Thoracic aorta (tissue), 2 donors: ENCODE measurements at regions not wholly inside any gene's neighbourhood (a gene's known extent, or its start where the extent isn't known, plus 50 kb on each side); places are given as distances from the start of the nearest gene placed in this dataset.

ENCODE experiments used
- ATAC-seq: fragments of 150-250 bp; one replicate; pipeline ENCODE4 v1.8.0; 2017; ENCODE audit warnings: low read depth; ENCODE audit not compliant: insufficient number of reproducible peaks, low FRiP score
- DNase-seq: peaks from one replicate; pipeline ENCODE4 v3.0.0-alpha.2; 2020; ENCODE audit warnings: low spot score
- H3K27ac ChIP-seq, 2 donors: fragments of 200-600 bp; sonication (generic); 1 replicate in 1 of 2; 2 replicates in 1 of 2; pipeline ENCODE4 v1.5.1; 2016; ENCODE audit warnings: mild to moderate bottlenecking in 2 of 2, moderate library complexity in 2 of 2
- H3K27me3 ChIP-seq: fragments of 200-600 bp; sonication (generic); replicated peaks from 2 replicates; pipeline ENCODE4 v1.6.0; 2016; ENCODE audit warnings: mild to moderate bottlenecking; ENCODE audit not compliant: insufficient read depth
- H3K36me3 ChIP-seq: fragments of 200-600 bp; sonication (generic); one replicate; pipeline ENCODE4 v1.5.1; 2016
- H3K4me1 ChIP-seq, 2 donors: fragments of 200-600 bp; sonication (generic); 1 replicate in 1 of 2; 2 replicates in 1 of 2; pipeline versions ENCODE4 v1.5.1 to v1.6.0; 2016; ENCODE audit warnings: low read depth in 2 of 2, mild to moderate bottlenecking in 1 of 2; ENCODE audit not compliant: control insufficient read depth in 1 of 2
- H3K4me3 ChIP-seq: fragments of 200-600 bp; sonication (generic); 2 replicates; pipeline ENCODE4 v1.5.1; 2016; ENCODE audit warnings: mild to moderate bottlenecking
- H3K9me3 ChIP-seq: fragments of 200-600 bp; sonication (generic); 2 replicates; pipeline ENCODE4 v1.5.1; 2016
- TF ChIP-seq, protein P1 (sequence below): fragments of 200-600 bp; sonication (generic); IDR thresholded peaks from one replicate; pipeline ENCODE4 v1.5.1; 2019; ENCODE audit warnings: antibody characterized with exemption

GRCh38 chr3:35064761-35065160, 574.6 kb upstream of the ARPP21 start:
- no peak for DNase-seq
- TF ChIP-seq, protein P1, sequence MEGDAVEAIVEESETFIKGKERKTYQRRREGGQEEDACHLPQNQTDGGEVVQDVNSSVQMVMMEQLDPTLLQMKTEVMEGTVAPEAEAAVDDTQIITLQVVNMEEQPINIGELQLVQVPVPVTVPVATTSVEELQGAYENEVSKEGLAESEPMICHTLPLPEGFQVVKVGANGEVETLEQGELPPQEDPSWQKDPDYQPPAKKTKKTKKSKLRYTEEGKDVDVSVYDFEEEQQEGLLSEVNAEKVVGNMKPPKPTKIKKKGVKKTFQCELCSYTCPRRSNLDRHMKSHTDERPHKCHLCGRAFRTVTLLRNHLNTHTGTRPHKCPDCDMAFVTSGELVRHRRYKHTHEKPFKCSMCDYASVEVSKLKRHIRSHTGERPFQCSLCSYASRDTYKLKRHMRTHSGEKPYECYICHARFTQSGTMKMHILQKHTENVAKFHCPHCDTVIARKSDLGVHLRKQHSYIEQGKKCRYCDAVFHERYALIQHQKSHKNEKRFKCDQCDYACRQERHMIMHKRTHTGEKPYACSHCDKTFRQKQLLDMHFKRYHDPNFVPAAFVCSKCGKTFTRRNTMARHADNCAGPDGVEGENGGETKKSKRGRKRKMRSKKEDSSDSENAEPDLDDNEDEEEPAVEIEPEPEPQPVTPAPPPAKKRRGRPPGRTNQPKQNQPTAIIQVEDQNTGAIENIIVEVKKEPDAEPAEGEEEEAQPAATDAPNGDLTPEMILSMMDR, result no peak
- Histone ChIP-seq H3K4me1 (no peaks in the 10 kb centered on the region), H3K27ac (no peak overlapping the region), H3K36me3 (no peaks in the 10 kb centered on the region), H3K27me3 (no peaks in the 10 kb centered on the region), H3K4me3 (no peak overlapping the region), H3K9me3 (no peaks in the 10 kb centered on the region)
- no peak for ATAC-seq

GRCh38 chr3:35065891-35066290, 573.4 kb upstream of the ARPP21 start:
- Histone ChIP-seq H3K4me3 (no peak overlapping the region), H3K36me3 (no peaks in the 10 kb centered on the region), H3K27ac (no peak overlapping the region), H3K4me1 (no peaks in the 10 kb centered on the region), H3K27me3 (no peaks in the 10 kb centered on the region), H3K9me3 (no peaks in the 10 kb centered on the region)
- ATAC-seq, result no peak
- DNase-seq, result no peak
- TF ChIP-seq, protein P1, result no peak

DNA sequence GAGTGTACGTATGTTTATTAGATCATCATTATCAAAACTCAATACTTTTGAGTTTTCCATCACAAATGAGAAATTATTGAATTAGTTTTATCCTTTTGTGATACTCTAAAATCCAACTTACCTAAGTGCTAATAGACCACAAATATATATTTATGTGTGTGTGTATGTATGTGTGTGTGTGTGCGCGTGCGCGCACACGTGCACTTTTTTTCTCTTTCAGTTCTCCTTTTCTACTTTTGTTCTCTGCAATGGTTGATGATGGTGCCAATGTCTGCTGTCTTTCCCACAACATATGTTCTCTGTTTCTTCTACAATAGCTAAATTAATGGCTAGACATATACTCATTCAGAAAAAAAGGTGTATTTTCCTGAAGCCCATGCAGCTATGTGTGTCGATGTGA, 571.6 kb upstream of the ARPP21 start:
- Histone ChIP-seq H3K27ac (no peak overlapping the region), H3K9me3 (no peaks in the 10 kb centered on the region), H3K36me3 (no peaks in the 10 kb centered on the region), H3K27me3 (no peaks in the 10 kb centered on the region), H3K4me3 (no peak overlapping the region), H3K4me1 (no peaks in the 10 kb centered on the region)
- ATAC-seq (no peak), DNase-seq (no peak)
- TF ChIP-seq, protein P1, result no peak

DNA sequence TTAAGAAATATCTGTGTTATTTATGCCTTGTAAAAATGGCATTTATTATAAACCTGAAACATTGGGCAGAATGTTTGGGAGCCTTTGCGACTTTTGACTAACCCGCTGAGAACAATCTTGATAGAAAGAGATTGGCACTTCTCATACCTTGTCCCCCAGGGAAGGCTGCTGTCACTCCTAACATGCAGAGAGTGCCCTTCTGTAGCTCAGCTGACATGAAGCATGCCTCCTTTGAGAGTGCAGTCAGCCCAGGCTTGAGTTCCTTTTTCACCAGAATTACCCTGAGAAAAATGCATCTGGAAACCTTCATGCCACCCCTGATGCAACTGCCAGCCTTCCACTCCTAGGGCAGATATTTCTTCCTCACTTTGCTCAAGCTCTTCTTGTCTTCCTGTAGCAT, 569.2 kb upstream of the ARPP21 start:
- H3K27ac ChIP-seq, result no peak overlapping the region
- DNase-seq (no peak), ATAC-seq (no peak)
- no peaks in the 10 kb centered on the region for H3K4me1 ChIP-seq
- no peak overlapping the region for H3K4me3 ChIP-seq
- H3K36me3 ChIP-seq, result no peaks in the 10 kb centered on the region
- H3K9me3 ChIP-seq, result no peaks in the 10 kb centered on the region
- TF ChIP-seq, protein P1, result no peak
- H3K27me3 ChIP-seq, result no peaks in the 10 kb centered on the region

- DNase-seq (no peak), ATAC-seq (no peak)
- H3K4me3 ChIP-seq, result no peak overlapping the region
- H3K27ac ChIP-seq, result no peak overlapping the region
- TF ChIP-seq, protein P1, result no peak
- no peaks in the 10 kb centered on the region for H3K4me1 ChIP-seq
- no peaks in the 10 kb centered on the region for H3K27me3 ChIP-seq
- H3K36me3 ChIP-seq, result no peaks in the 10 kb centered on the region
- no peaks in the 10 kb centered on the region for H3K9me3 ChIP-seq
Observed at GRCh38 chr3:35071772-35072171, 567.6 kb upstream of the ARPP21 start.
